Amygdala (tissue), 56 donors: ENCODE measurements at regions not wholly inside any gene's neighbourhood (a gene's known extent, or its start where the extent isn't known, plus 50 kb on each side); places are given as distances from the start of the nearest gene placed in this dataset.

Source experiments
- DNase-seq, 56 donors: peaks; one replicate each; lab custom pipeline; 2025; lab: John Stamatoyannopoulos, UW

- no peak for DNase-seq
These were observed 142.0 kb downstream of the PTPN20 start for GRCh38 chr10:47053081-47053798.

- no peak for DNase-seq
These were observed 143.7 kb downstream of the PTPN20 start for GRCh38 chr10:47054974-47055373.

DNA sequence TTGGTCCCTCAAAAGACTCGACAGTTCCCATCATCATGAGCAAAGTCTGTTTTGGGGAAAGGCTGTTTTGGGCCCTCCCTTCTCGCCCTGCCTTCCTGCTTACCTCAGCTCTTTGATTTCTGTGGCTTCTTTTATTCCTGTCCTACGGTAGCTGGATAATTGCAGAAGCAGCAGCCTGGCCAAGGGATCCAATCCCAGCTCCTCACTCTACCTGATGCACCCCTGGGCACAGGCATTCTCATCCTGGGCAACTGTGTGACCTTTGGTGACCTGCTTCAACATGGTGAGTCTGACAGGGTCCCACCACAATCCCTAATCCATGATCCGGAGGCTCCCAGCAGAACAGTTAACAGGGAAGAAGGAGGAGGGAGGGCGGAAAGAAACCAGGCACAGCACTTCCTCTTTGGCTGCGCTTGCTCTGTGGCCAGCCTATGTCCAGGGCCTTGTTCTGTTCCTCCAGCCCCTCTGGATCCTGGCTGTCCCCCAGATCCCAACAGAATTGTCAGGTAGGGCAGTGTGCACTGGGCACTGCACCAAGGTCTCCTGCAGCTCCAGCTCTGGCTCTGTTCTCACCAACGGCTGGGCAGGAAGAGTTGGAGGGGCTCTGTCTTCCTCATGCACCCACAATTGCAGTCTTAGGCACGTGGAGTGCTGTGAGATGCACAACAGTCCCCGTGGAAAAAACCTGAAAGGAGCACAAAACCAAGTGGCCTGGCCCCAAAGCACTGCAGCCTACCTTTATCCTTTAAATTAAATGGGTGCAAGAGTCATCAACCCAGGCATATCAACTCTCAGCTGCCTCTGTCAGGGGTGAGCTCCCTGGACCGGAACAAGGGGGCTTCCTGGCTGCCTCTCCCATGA lies 144.4 kb downstream of the PTPN20 start:
- no peak for DNase-seq

- no peak for DNase-seq
These were observed 145.0 kb downstream of the PTPN20 start for GRCh38 chr10:47056247-47056510.

- DNase-seq = no peak
These were observed 146.2 kb downstream of the PTPN20 start for GRCh38 chr10:47057471-47057870.

DNA sequence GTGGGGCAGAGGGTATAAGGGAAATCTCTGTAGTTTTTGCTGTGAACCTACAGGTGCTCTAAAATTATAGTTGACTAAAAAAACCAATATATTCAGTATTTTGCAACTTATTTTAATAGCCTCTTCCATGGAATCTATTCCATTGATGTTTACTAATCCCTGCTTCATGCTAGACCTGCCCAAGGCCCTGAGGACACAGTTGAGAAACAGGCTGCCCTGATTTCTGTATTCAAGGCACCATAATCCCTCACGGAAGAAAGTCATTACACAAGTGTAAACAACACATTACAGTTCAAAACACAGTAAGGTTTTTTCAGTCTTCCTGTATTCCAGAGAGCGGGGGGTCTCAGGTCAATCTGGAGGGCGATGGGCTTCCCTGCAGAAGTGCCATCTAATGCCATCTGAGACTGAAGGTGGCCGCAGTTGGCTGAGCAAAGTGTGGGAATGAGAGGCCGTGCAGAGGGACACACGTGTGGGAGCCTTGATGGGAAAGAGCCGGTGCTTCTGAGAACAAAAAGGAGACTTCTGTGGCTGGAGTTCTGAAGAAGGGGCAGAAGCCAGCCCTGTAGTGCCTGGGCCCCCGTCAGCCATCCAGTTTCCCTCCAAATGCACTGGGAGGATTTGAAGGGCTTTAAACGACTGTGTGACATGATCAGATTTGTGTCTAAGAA lies 146.9 kb downstream of the PTPN20 start:
- DNase-seq = no peak

- DNase-seq = no peak
These were observed 147.7 kb downstream of the PTPN20 start for GRCh38 chr10:47058961-47059391.

GRCh38 chr10:47059606-47060311 lies 148.5 kb downstream of the PTPN20 start:
- no peak for DNase-seq

GRCh38 chr10:47060356-47060755 lies 149.1 kb downstream of the PTPN20 start:
- DNase-seq = no peak

- DNase-seq = no peak
These were observed 149.8 kb downstream of the PTPN20 start for GRCh38 chr10:47060993-47061500.

DNA sequence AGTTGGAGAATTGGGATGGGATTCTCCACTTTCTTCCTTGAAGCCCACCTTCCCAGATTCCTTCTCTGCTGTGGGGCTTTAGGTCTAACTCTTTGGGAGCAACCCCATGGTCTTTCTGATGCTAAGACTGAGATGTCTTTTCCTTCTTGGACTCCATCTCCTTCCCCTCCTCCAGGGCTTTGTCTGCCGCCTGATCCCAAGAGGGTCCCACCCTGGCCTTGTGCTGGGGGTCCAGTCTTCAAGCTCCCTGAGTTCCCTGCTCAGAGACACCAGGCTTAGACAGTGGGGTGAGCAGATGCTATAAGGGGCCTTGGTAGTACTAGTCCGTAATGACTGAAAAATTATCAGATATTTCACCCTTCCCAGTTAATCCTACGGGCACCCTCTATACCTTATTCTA lies 150.5 kb downstream of the PTPN20 start:
- no peak for DNase-seq

- no peak for DNase-seq
These were observed 151.4 kb downstream of the PTPN20 start for GRCh38 chr10:47062441-47063200.

DNA sequence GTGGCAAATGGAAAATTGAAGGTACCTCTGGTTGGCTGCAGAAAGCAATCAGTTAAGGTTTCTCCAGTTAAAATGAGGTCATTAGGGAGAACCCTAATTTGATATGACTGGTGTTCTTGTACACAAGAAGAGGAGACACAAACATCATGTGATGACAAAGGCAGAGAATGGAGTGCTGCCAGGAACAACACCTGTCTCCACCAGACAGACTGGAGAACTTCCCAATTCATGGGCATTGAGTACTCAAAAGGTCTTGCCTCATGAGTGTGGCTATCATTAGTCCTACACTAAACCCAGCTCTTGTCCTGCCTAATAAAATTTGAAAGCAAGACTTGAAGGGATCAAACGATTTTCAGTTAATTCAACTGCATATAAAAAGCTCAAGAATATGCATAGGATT lies 152.6 kb downstream of the PTPN20 start:
- no peak for DNase-seq

DNA sequence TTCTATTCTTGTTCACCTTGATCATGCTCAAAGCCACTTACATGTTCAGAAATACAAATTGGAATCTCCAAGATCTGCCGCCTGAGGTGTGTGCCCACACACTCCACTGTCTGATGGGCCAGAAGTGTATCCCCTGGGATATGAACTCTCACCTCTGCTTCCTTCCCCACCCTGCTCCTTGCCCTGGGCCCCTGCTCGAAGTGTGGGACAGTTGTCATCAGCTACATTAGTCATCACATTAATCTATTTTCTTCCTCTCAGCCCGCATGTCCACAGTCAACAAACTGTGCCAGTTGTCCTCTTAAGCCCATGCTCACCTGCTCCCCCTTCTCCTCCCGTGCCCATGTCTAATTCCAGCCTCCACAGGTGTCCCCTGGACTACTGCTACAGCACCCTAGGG lies 154.7 kb downstream of the PTPN20 start:
- no peak for DNase-seq

DNA sequence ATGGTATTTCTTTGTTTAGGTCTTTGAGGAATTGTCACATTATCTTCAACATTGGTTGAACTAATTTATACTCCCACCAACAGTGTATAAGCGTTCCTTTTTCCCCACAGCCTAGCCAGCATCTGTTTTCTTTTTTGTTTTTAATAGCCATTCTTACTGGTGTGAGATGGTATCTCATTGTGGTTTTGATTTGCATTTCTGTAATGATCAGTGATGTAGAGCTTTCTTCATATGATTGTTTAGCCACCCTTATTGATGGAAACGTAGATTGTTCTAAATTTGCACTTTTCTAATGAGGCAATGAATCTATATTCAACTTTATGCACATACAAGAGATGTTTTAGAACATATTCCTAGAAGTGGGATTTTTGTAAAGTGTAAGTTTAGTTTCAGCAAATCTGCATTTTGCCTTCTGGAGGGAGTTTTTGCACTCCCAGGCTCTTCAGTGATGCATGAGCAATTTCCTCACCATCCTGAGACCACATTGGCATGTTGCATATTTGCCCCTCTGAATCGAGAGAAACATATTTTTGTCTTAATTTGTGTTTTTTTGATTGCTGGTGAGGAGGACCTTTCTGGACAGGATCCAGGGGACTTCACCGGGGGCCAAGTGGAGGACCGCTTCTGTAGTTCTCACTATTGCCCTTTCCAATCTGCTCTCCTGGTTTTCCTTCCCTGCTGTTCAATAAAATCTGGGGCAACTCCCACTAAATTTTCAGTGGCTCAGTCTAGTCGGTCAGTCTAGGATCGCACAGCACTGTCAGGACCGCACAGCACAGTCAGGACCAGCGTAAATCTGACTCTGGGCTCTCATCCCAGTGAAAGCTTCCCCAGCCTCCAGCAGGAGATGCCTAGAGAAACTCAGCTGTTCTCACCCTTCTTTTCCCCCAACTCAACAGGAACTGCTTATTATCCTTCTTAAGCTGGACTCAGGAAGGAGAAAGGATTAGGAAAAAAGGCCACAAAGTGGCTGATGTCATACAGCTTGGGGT lies 157.0 kb downstream of the PTPN20 start:
- no peak for DNase-seq

- no peak for DNase-seq
These were observed 159.3 kb downstream of the PTPN20 start for GRCh38 chr10:47070541-47070940.

- no peak for DNase-seq
These were observed 160.7 kb downstream of the PTPN20 start for GRCh38 chr10:47071891-47072290.

GRCh38 chr10:47073967-47074366 lies 162.7 kb downstream of the PTPN20 start:
- DNase-seq = no peak

- DNase-seq = no peak
These were observed 165.7 kb downstream of the PTPN20 start for GRCh38 chr10:47076949-47077361.
